Heart left ventricle (tissue), 13 donors: ENCODE measurements at regions not wholly inside any gene's neighbourhood (a gene's known extent, or its start where the extent isn't known, plus 50 kb on each side); places are given as distances from the start of the nearest gene placed in this dataset.

ENCODE experiments used
- CTCF ChIP-seq, 12 donors: fragments of 200-600 bp; sonication (generic) in 4 of 12; IDR thresholded peaks; one replicate each; pipeline versions ENCODE4 v1.5.0 to v1.8.0; 2018 to 2022; ENCODE audit warnings: antibody characterized with exemption in 12 of 12, mild to moderate bottlenecking in 5 of 12
- POLR2A ChIP-seq, 2 donors: fragments of 450-650 bp; IDR thresholded peaks; one replicate each; pipeline ENCODE4 v1.6.1; 2017; ENCODE audit warnings: antibody characterized with exemption in 2 of 2, mild to moderate bottlenecking in 2 of 2, moderate library complexity in 2 of 2
- donor health status: ischemic (EF 13 %, LVEDD 7.1; RV severe dilation, severe dysfunction).
- donor health status: DM: no; HTN: yes; CAD: no.
- donor health status: DM: no; HTN: no; CAD: no.
- donor health status: ischemic (EF 25% LVEDD 6.9; RV normal size, moderate dysfunction).
- donor health status: ischemic (EF 25% LVEDD 5.7; RV mildly dilated, moderate dysfunction).
- donor health status: ischemic (EF 35%, LVEDD 5.7; RV mildly dilated, moderate dysfunction).
- donor health status: nonischemic (EF 11% LVEDD 7.7; RV severe dilation, severe dysfunction).
- donor health status: DM: yes; HTN: yes; CAD: no.
- donor health status: PGD.
- donor health status: ischemic (EF 29% LVEDD 5.4; RV normal size, mild dysfunction).
- donor health status: nonischemic (EF 23%, LVEDD 6.1; RV moderate dilation, normal function).

- TF ChIP-seq POLR2A (IDR thresholded peaks at IDR 0.05) (no peak), CTCF (IDR thresholded peaks at IDR 0.05) (no peak)
These were observed 274.2 kb upstream of the HABP2 start for GRCh38 chr10:113278664-113279063.
